ENCODE measurements at regions not wholly inside any gene's neighbourhood (a gene's known extent, or its start where the extent isn't known, plus 50 kb on each side); places are given as distances from the start of the nearest gene placed in this dataset.

- H3K4me3 ChIP-seq (ENCODE audit: low read length) = no peak overlapping the region
- DNase-seq = no peak
- no peak overlapping the region for H3K9ac ChIP-seq (ENCODE audit: extremely low read depth, low read length, poor library complexity, severe bottlenecking)
- no peaks in the 10 kb centered on the region for H3K27me3 Mint-ChIP-seq (ENCODE audit: insufficient read depth)
- no peaks in the 10 kb centered on the region for H3K27me3 ChIP-seq (ENCODE audit: control insufficient read depth, insufficient read depth, low read length, poor library complexity, severe bottlenecking)
- H3K36me3 ChIP-seq (ENCODE audit: control insufficient read depth, insufficient read depth, low read length) = no peaks in the 10 kb centered on the region
- peaks cover 12% of the 10 kb centered on the region for H3K4me1 Mint-ChIP-seq
- H3K27ac Mint-ChIP-seq = no peak overlapping the region
- no peaks in the 10 kb centered on the region for H3K36me3 Mint-ChIP-seq (ENCODE audit: low read depth)
- WGBS, 2 experiments (ENCODE audit: insufficient coverage in 1 of 2, insufficient read length in 1 of 2) = 100% methylated on average over 2 of the region's 2 CpGs; no CpG with 5 or more reads in 1 of the 2 experiments
- no peaks in the 10 kb centered on the region for H3K9me3 Mint-ChIP-seq
- TF ChIP-seq CTCF (conservative IDR thresholded peaks at IDR 0.05) = no peak
- H3K4me3 Mint-ChIP-seq = no peak overlapping the region
- no peaks in the 10 kb centered on the region for H3K9me3 ChIP-seq (ENCODE audit: control insufficient read depth, low read length)
- no peak overlapping the region for H3K27ac ChIP-seq (ENCODE audit: low read depth, low read length)
- H3K4me1 ChIP-seq (ENCODE audit: control insufficient read depth, insufficient read depth, low read length) = no peaks in the 10 kb centered on the region
Observed at GRCh38 chr9:71541436-71541835, 226.9 kb downstream of the CEMIP2 start.

- no peak for TF ChIP-seq CTCF (conservative IDR thresholded peaks at IDR 0.05)
- Mint-ChIP-seq H3K27me3 (ENCODE audit: insufficient read depth) (no peaks in the 10 kb centered on the region), H3K27ac (no peak overlapping the region), H3K9me3 (no peaks in the 10 kb centered on the region), H3K4me1 (no peaks in the 10 kb centered on the region), H3K4me3 (no peak overlapping the region), H3K36me3 (ENCODE audit: low read depth) (no peaks in the 10 kb centered on the region)
- WGBS, 2 experiments (ENCODE audit: insufficient coverage in 1 of 2, insufficient read length in 1 of 2) = 94% methylated on average over 9 to 16 of the region's 16 CpGs
- H3K27me3 ChIP-seq (ENCODE audit: control insufficient read depth, insufficient read depth, low read length, poor library complexity, severe bottlenecking) = no peaks in the 10 kb centered on the region
- DNase-seq = no peak
- no peaks in the 10 kb centered on the region for H3K36me3 ChIP-seq (ENCODE audit: control insufficient read depth, insufficient read depth, low read length)
- H3K4me3 ChIP-seq (ENCODE audit: low read length) = no peak overlapping the region
- no peak overlapping the region for H3K9ac ChIP-seq (ENCODE audit: extremely low read depth, low read length, poor library complexity, severe bottlenecking)
- H3K27ac ChIP-seq (ENCODE audit: low read depth, low read length) = no peak overlapping the region
- no peaks in the 10 kb centered on the region for H3K4me1 ChIP-seq (ENCODE audit: control insufficient read depth, insufficient read depth, low read length)
- H3K9me3 ChIP-seq (ENCODE audit: control insufficient read depth, low read length) = no peaks in the 10 kb centered on the region
Observed at GRCh38 chr9:71524996-71525580, 243.2 kb downstream of the CEMIP2 start.

- Mint-ChIP-seq H3K4me1 (peaks cover 4% of the 10 kb centered on the region), H3K27ac (no peak overlapping the region), H3K9me3 (no peaks in the 10 kb centered on the region), H3K27me3 (ENCODE audit: insufficient read depth) (no peaks in the 10 kb centered on the region), H3K4me3 (no peak overlapping the region), H3K36me3 (ENCODE audit: low read depth) (no peaks in the 10 kb centered on the region)
- Histone ChIP-seq H3K4me1 (ENCODE audit: control insufficient read depth, insufficient read depth, low read length) (no peaks in the 10 kb centered on the region), H3K27ac (ENCODE audit: low read depth, low read length) (no peak overlapping the region), H3K9me3 (ENCODE audit: control insufficient read depth, low read length) (no peaks in the 10 kb centered on the region), H3K27me3 (ENCODE audit: control insufficient read depth, insufficient read depth, low read length, poor library complexity, severe bottlenecking) (no peaks in the 10 kb centered on the region), H3K9ac (ENCODE audit: extremely low read depth, low read length, poor library complexity, severe bottlenecking) (no peak overlapping the region), H3K4me3 (ENCODE audit: low read length) (no peak overlapping the region), H3K36me3 (ENCODE audit: control insufficient read depth, insufficient read depth, low read length) (no peaks in the 10 kb centered on the region)
- WGBS, 2 experiments (ENCODE audit: insufficient coverage in 1 of 2, insufficient read length in 1 of 2) = 79 to 100% methylated on average over 1 of the region's 1 CpG
- no peak for TF ChIP-seq CTCF (conservative IDR thresholded peaks at IDR 0.05)
- no peak for DNase-seq
Observed at GRCh38 chr9:71524516-71524915, 243.8 kb downstream of the CEMIP2 start.

Data from endodermal cell (in vitro differentiated cells).